CD14-positive monocyte (primary cell): ENCODE measurements at regions not wholly inside any gene's neighbourhood (a gene's known extent, or its start where the extent isn't known, plus 50 kb on each side); places are given as distances from the start of the nearest gene placed in this dataset.

Source experiments
- DNase-seq, 3 donors: peaks; one replicate each; pipeline ENCODE4 v3.0.0-alpha.2; 2011 to 2022
- H2AFZ ChIP-seq: 2 replicates; pipeline ENCODE4 v1.6.0; 2012; ENCODE audit warnings: mild to moderate bottlenecking, low read depth, low read length, inconsistent platforms; ENCODE audit not compliant: insufficient read depth, poor library complexity, severe bottlenecking
- H3K27ac ChIP-seq, 2 donors: 1 replicate in 1 of 2; 2 replicates in 1 of 2; pipeline ENCODE4 v1.5.1; 2012 to 2013; ENCODE audit warnings: low read length in 2 of 2, control low read depth in 1 of 2, inconsistent platforms in 1 of 2, low read depth in 1 of 2, mild to moderate bottlenecking in 1 of 2
- H3K27me3 ChIP-seq, 2 donors: one replicate each; pipeline versions ENCODE4 v1.6.0 to v1.6.1; 2011 to 2013; ENCODE audit warnings: low read length in 2 of 2; ENCODE audit not compliant: control insufficient read depth in 2 of 2, insufficient read depth in 2 of 2
- H3K36me3 ChIP-seq, 2 donors: replicated peaks in 1 of 2; 1 replicate in 1 of 2; 2 replicates in 1 of 2; pipeline versions ENCODE4 v1.5.1 to v1.6.1; 2012 to 2013; ENCODE audit warnings: low read length in 2 of 2, control low read depth in 1 of 2, inconsistent platforms in 1 of 2, mild to moderate bottlenecking in 1 of 2; ENCODE audit not compliant: insufficient read depth in 2 of 2, control insufficient read depth in 1 of 2
- H3K4me1 ChIP-seq, 2 donors: 1 replicate in 1 of 2; 2 replicates in 1 of 2; pipeline versions ENCODE4 v1.5.1 to v1.6.1; 2012 to 2013; ENCODE audit warnings: low read length in 2 of 2, control low read depth in 1 of 2, inconsistent platforms in 1 of 2, mild to moderate bottlenecking in 1 of 2, moderate library complexity in 1 of 2; ENCODE audit not compliant: insufficient read depth in 2 of 2, control insufficient read depth in 1 of 2
- H3K4me2 ChIP-seq: replicated peaks from 2 replicates; pipeline ENCODE3; 2012; ENCODE audit warnings: low read length, moderate library complexity, mild to moderate bottlenecking; ENCODE audit not compliant: poor library complexity, severe bottlenecking; ENCODE audit errors: extremely low read depth
- H3K4me3 ChIP-seq, 3 experiments: fragments of 200-600 bp in 1 of 3; sonication (generic) in 1 of 3; replicated peaks in 1 of 3; 1 replicate in 2 of 3; 2 replicates in 1 of 3; pipeline ENCODE4 v1.5.1; 2011 to 2013; ENCODE audit warnings: low read length in 3 of 3, mild to moderate bottlenecking in 3 of 3, control low read depth in 2 of 3, low read depth in 2 of 3, inconsistent platforms in 1 of 3, moderate library complexity in 1 of 3
- H3K79me2 ChIP-seq: 2 replicates; pipeline ENCODE4 v1.6.0; 2012; ENCODE audit warnings: mild to moderate bottlenecking, control low read depth, inconsistent platforms, low read length, moderate library complexity; ENCODE audit not compliant: insufficient read depth
- H3K9ac ChIP-seq: 2 replicates; pipeline ENCODE4 v1.6.0; 2017; ENCODE audit warnings: low read length, mild to moderate bottlenecking; ENCODE audit not compliant: insufficient read depth, poor library complexity, severe bottlenecking
- H3K9me3 ChIP-seq, 2 donors: replicated peaks in 1 of 2; 1 replicate in 1 of 2; 2 replicates in 1 of 2; pipeline versions ENCODE4 v1.5.1 to v1.6.1; 2012 to 2013; ENCODE audit warnings: low read length in 2 of 2, control low read depth in 1 of 2; ENCODE audit not compliant: control insufficient read depth in 1 of 2, insufficient read depth in 1 of 2
- H4K20me1 ChIP-seq: 2 replicates; pipeline ENCODE4 v1.6.0; 2012; ENCODE audit warnings: mild to moderate bottlenecking, low read length, control low read depth, moderate library complexity; ENCODE audit not compliant: insufficient read depth
- H3K27ac Mint-ChIP-seq, 7 donors: one replicate each; pipeline ENCODE4 v1.8.0; 2020; ENCODE audit warnings: mild to moderate bottlenecking in 7 of 7, mixed read lengths in 7 of 7, moderate library complexity in 6 of 7, inconsistent platforms in 2 of 7
- H3K27me3 Mint-ChIP-seq, 3 donors: one replicate each; pipeline ENCODE4 v1.8.0; 2021 to 2022; ENCODE audit warnings: low read depth in 3 of 3, mild to moderate bottlenecking in 3 of 3, mixed read lengths in 3 of 3, moderate library complexity in 3 of 3, inconsistent platforms in 1 of 3
- H3K36me3 Mint-ChIP-seq, 2 donors: one replicate each; pipeline ENCODE4 v1.8.0; 2020; ENCODE audit warnings: mixed read lengths in 2 of 2, inconsistent platforms in 1 of 2, mild to moderate bottlenecking in 1 of 2
- H3K4me1 Mint-ChIP-seq: one replicate; pipeline ENCODE4 v1.8.0; 2020; ENCODE audit warnings: mild to moderate bottlenecking, mixed read lengths
- H3K4me3 Mint-ChIP-seq, 2 donors: one replicate each; pipeline ENCODE4 v1.8.0; 2020; ENCODE audit warnings: mild to moderate bottlenecking in 2 of 2, mixed read lengths in 2 of 2, moderate library complexity in 1 of 2
- H3K9me3 Mint-ChIP-seq, 7 donors: one replicate each; pipeline ENCODE4 v1.8.0; 2020 to 2022; ENCODE audit warnings: mixed read lengths in 7 of 7, mild to moderate bottlenecking in 6 of 7, moderate library complexity in 6 of 7, inconsistent platforms in 2 of 7
- CTCF ChIP-seq: fragments of 200-600 bp; IDR thresholded peaks from one replicate; pipeline ENCODE4 v1.8.0; 2022; ENCODE audit warnings: antibody characterized with exemption, mild to moderate bottlenecking
- WGBS: methylation state at CpG from one replicate; pipeline ENCODE4 v1.1.5; 2013; ENCODE audit warnings: missing lambda C conversion rate; ENCODE audit not compliant: insufficient coverage; 5-methylcytosine and 5-hydroxymethylcytosine counted together
- intact Hi-C, 2 donors: fragments of 100-400 bp; cut with micrococcal nuclease; formaldehyde crosslinking; loops; one replicate each; pipeline versions ENCODE4 v1.15.0 to v1.15.1; 2023

- Histone ChIP-seq H3K4me3 (no peak overlapping the region), H3K4me2 (no peak overlapping the region), H4K20me1 (no peaks in the 10 kb centered on the region), H3K9me3 (no peaks in the 10 kb centered on the region), H3K4me1 (no peaks in the 10 kb centered on the region), H3K9ac (no peak overlapping the region), H3K36me3 (no peaks in the 10 kb centered on the region), H3K79me2 (no peaks in the 10 kb centered on the region), H3K27me3 (no peaks in the 10 kb centered on the region), H3K27ac (no peak overlapping the region), H2AFZ (no peak overlapping the region)
- Mint-ChIP-seq H3K27ac (peak overlapping the region in 1 of 7 donors; percentile 39), H3K36me3 (no peaks in the 10 kb centered on the region), H3K4me3 (no peak overlapping the region), H3K4me1 (no peaks in the 10 kb centered on the region), H3K9me3 (peaks cover 0 to 2% (median 0%) of the 10 kb centered on the region in 7 donors), H3K27me3 (peaks cover 2 to 8% (median 4%) of the 10 kb centered on the region in 3 donors)
- TF ChIP-seq CTCF: no peak
- 98% methylated on average over 10 of the region's 11 CpGs for WGBS
- intact Hi-C loops: no loop called here
- no peak for DNase-seq
These were observed 101.0 kb downstream of the LSM3 start for GRCh38 chr3:14279626-14280061.

GRCh38 chr3:14280326-14280725, 101.7 kb downstream of the LSM3 start:
- no peak overlapping the region for H3K4me3 ChIP-seq
- no peak overlapping the region for H3K4me3 Mint-ChIP-seq
- H3K9ac ChIP-seq: no peak overlapping the region
- peaks cover 2 to 8% (median 6%) of the 10 kb centered on the region in 3 donors for H3K27me3 Mint-ChIP-seq
- no peak for TF ChIP-seq CTCF
- no peaks in the 10 kb centered on the region for H3K79me2 ChIP-seq
- H3K4me1 ChIP-seq: no peaks in the 10 kb centered on the region
- H3K36me3 Mint-ChIP-seq: no peaks in the 10 kb centered on the region
- H3K27me3 ChIP-seq: no peaks in the 10 kb centered on the region
- no peaks in the 10 kb centered on the region for H3K9me3 ChIP-seq
- H3K4me2 ChIP-seq: no peak overlapping the region
- H3K9me3 Mint-ChIP-seq: peaks cover 0 to 2% (median 0%) of the 10 kb centered on the region in 7 donors
- WGBS: 86% methylated on average over 2 of the region's 2 CpGs
- no peak overlapping the region for H3K27ac ChIP-seq
- DNase-seq: no peak
- intact Hi-C loops: no loop called here
- no peaks in the 10 kb centered on the region for H3K36me3 ChIP-seq
- H3K4me1 Mint-ChIP-seq: peaks cover under 1% of the 10 kb centered on the region
- no peaks in the 10 kb centered on the region for H4K20me1 ChIP-seq
- H3K27ac Mint-ChIP-seq: peak overlapping the region in 1 of 7 donors; percentile 33
- no peak overlapping the region for H2AFZ ChIP-seq
